ENCODE measurements at regions not wholly inside any gene's neighbourhood (a gene's known extent, or its start where the extent isn't known, plus 50 kb on each side); places are given as distances from the start of the nearest gene placed in this dataset.

GRCh38 chr6:105626295-105627158 lies 223.6 kb upstream of the PREP start:
- ATAC-seq (ENCODE audit: low FRiP score) = no peak
- TF ChIP-seq, protein P1, sequence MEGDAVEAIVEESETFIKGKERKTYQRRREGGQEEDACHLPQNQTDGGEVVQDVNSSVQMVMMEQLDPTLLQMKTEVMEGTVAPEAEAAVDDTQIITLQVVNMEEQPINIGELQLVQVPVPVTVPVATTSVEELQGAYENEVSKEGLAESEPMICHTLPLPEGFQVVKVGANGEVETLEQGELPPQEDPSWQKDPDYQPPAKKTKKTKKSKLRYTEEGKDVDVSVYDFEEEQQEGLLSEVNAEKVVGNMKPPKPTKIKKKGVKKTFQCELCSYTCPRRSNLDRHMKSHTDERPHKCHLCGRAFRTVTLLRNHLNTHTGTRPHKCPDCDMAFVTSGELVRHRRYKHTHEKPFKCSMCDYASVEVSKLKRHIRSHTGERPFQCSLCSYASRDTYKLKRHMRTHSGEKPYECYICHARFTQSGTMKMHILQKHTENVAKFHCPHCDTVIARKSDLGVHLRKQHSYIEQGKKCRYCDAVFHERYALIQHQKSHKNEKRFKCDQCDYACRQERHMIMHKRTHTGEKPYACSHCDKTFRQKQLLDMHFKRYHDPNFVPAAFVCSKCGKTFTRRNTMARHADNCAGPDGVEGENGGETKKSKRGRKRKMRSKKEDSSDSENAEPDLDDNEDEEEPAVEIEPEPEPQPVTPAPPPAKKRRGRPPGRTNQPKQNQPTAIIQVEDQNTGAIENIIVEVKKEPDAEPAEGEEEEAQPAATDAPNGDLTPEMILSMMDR (IDR thresholded peaks at IDR 0.05) = no peak
- no peak for DNase-seq (ENCODE audit: low spot score)

DNA sequence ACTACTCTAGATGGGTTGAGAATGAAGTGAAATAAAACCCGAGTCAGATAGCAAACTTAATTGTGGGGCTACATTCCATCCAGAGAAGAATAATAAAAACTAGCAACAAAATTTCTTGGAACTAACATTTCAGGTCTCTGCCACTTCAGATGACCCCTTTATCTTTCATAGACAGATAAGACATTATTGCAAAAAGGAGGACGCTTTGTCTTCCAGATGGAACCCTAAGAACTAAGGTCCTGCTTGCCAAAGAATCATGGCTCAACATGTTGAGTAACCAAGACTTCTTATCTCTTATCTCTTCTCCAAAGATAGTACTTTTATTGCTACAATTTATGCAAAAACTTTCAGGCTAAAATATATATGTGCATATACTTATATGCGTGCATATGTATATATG lies 221.1 kb upstream of the PREP start:
- TF ChIP-seq, protein P1 (IDR thresholded peaks at IDR 0.05) = no peak
- ATAC-seq (ENCODE audit: low FRiP score) (no peak), DNase-seq (ENCODE audit: low spot score) (no peak)

DNA sequence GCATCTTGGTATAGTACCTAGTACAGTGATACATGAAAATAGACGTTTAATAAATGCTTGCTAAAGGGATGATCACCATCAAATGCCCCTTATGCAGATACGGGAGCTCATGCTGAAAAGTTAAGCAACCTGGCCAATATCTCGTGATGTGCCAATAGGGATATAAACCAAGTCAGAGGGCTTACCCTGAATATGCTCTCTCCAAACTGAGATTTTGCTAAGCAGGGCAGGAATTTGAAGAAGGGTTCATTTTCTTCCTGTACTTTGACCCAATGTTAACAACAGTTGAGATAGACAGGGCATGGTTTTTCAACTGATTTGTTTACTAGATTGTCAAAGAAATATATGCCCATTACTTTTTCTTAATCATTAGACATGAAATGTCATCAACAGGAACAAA lies 219.3 kb upstream of the PREP start:
- no peak for ATAC-seq (ENCODE audit: low FRiP score)
- TF ChIP-seq, protein P1 (IDR thresholded peaks at IDR 0.05) = no peak
- no peak for DNase-seq (ENCODE audit: low spot score)

- no peak for DNase-seq (ENCODE audit: low spot score)
- ATAC-seq (ENCODE audit: low FRiP score) = no peak
These were observed 218.8 kb upstream of the PREP start for GRCh38 chr6:105621564-105622175.

DNA sequence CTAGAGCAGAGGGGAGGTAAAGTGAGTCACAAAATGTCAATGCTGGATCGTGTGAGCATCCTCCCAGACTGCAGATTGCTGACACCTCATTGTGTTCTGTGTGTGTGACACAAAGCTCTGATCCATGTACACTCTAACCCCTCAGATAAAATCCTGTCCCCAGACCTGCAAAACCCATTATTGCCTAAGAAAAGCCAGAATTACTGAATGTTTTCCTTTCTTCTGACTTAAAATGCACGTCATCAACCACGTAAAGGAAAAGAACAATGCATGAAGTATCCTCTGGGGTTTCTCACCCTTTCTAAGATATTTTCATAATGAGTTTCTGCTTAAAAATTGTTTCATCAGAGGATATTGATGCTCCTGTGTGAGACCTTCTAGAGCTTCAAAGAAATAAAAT lies 218.0 kb upstream of the PREP start:
- no peak for DNase-seq (ENCODE audit: low spot score)
- TF ChIP-seq, protein P1 (IDR thresholded peaks at IDR 0.05) = no peak
- ATAC-seq (ENCODE audit: low FRiP score) = no peak

More at GRCh38 chr6:105621564-105622175, 218.8 kb upstream of the PREP start:
- TF ChIP-seq, protein P1 (IDR thresholded peaks at IDR 0.05) = no peak

DNA sequence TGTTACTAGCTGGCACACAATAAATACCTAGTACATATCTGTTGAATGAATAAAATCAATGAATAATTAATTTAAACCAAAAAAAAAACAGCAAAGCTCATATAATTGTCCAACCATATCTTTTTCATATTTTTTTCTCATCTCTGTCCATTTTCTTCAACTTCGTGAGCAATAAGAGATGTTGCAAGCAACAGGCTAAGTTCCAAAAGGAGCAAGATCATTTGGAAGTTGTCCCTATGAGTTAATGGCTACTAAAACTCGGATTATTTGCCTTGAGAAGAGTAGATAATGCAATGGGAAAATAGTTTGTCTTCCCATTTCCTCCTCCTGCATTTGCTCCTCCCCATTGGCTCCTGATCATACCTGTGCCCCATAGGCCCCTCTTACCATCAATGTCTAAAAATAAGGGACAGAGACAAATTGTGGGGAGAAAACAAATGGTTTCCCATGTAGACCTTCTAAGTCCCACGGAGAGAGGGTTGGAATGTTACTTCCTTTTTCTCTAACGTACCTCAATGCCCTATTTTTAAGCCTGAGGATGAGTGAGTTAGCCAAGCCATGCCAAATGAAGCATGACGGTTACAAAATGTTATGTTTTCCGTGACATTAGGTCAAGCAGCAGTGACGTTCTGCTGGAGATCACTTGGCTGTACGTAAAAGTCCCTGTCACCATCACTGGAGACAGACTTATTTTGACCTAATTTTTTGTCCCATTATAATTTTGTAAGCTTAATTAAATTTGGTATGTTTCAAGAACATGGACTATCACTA lies 217.3 kb upstream of the PREP start:
- DNase-seq (ENCODE audit: low spot score) (no peak), ATAC-seq (ENCODE audit: low FRiP score) (no peak)
- TF ChIP-seq, protein P1 (IDR thresholded peaks at IDR 0.05) = no peak

Measured in omental fat pad (tissue), 3 donors.